ENCODE measurements at regions not wholly inside any gene's neighbourhood (a gene's known extent, or its start where the extent isn't known, plus 50 kb on each side); places are given as distances from the start of the nearest gene placed in this dataset.

DNA sequence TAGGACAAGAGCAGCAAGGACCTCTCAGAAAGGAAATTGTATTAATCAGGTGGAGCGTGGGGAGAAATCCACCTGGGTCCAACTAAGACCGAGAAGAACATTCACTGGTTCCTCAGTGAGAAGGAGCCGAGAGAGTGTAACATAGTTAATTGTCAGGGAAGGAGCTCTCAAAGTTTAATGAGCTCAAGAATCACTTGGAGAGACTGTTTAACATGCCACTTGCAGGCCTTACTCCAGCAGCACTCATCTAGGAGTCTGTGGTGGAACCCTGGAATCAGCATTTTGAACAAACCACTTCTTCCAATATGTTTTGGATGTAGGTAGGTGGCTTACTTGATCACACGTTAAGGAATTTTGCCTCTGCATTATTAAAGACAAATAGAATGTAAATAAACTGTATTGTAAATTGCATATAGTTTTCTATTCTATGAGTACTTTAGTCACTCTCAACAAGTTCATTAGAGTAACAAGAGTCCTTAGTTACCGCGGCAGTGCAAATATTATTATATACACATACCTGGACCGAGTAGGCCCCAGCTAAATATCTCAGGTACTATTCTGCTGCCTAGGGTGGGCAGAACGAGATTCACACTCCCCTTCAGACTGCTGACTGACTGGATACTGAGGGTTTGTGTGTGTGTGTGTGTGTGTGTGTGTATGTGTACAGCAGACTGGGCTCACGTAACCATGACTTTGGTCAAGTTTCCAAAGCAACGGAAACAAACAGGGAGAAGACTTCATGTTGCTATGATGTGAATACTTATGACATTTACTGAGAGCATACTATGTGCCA, 203.2 kb upstream of the USP24 start:
- TF ChIP-seq ZNF274 (IDR thresholded peaks at IDR 0.05; ENCODE audit: low read depth, low read length), result no peak
- no peak overlapping the region for H3K4me3 ChIP-seq (ENCODE audit: low read length)

DNA sequence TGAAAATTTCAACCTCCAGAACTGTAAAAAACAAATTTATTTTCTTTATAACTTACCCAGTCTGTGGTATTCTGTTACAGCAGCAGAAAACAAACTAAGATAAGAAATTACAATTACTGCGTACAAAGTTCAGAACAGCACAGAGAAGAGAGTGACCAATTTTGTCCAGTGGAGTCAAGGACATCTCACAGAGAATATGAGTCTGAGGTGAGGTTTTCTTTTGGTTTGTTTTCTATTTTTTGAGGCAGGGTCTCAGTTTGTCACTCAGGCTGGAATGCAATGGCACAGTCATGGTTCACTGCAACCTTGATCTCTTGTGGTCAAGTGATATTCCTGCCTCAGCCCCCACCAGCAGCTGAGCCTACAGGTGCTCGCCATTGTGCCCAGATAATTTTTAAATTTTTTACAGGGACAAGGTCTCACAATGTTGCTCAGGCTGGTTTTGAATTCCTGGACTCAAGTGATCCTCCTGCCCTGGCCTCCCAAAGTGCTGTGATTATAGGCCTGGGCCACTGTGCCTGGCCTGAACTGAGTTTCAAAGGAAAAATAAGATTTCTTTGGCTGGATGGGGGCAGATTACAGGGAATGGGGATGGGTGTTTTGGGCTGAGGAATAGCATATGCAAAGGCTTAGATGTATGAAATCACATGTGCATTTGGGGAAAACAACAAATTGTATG, 201.1 kb upstream of the USP24 start:
- no peak for TF ChIP-seq ZNF274 (IDR thresholded peaks at IDR 0.05; ENCODE audit: low read depth, low read length)
- H3K4me3 ChIP-seq (ENCODE audit: low read length), result no peak overlapping the region

- no peak for TF ChIP-seq ZNF274 (IDR thresholded peaks at IDR 0.05; ENCODE audit: low read depth, low read length)
- H3K4me3 ChIP-seq (ENCODE audit: low read length), result no peak overlapping the region
Observed at GRCh38 chr1:55413286-55413685, 198.1 kb upstream of the USP24 start.

- H3K4me3 ChIP-seq (ENCODE audit: low read length), result no peak overlapping the region
- TF ChIP-seq ZNF274 (IDR thresholded peaks at IDR 0.05; ENCODE audit: low read depth, low read length), result no peak
Observed at GRCh38 chr1:55412060-55412459, 196.9 kb upstream of the USP24 start.

DNA sequence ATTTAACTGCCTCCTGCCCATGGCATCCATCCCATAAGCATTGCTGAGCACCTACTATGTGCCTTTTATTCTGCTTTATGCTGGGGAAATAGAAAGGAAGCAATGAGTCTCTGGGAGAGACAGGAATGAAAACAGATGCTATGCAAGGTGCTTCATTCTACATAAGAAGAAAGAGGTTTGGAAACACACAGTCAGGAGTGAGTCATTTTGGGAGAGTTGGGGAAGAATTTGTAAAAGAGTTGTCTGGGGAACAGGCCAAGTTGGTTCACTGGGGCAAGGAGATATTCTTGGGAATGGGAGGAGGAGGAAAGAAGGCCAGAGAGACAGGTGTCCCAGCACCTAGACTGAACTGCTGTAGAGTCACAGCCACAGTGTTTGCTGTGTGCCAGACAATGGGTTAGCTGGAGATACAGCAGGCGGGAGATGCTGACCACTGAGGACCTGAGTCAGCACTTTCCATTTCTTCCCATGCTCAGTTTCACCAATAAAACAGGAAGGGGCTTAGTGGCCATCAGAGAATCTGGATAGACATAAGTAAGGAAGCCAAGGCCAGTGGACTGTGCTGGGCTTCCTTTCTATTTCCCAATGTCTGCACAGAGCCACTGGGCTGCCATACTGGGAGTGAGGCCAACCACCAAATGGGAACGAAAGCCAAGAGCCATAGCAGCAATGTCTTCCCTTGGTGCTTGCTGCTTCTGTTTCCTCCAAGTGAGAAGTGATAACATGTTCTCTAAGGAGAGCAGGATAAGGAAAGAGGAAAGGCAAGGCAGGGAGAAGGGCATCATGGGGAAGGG, 187.7 kb upstream of the USP24 start:
- H3K4me3 ChIP-seq (ENCODE audit: low read length), result no peak overlapping the region
- no peak for TF ChIP-seq ZNF274 (IDR thresholded peaks at IDR 0.05; ENCODE audit: low read depth, low read length)

- no peak overlapping the region for H3K4me3 ChIP-seq (ENCODE audit: low read length)
- no peak for TF ChIP-seq ZNF274 (IDR thresholded peaks at IDR 0.05; ENCODE audit: low read depth, low read length)
Observed at GRCh38 chr1:55402142-55402541, 187.0 kb upstream of the USP24 start.

- H3K4me3 ChIP-seq (ENCODE audit: low read length), result no peak overlapping the region
- TF ChIP-seq ZNF274 (IDR thresholded peaks at IDR 0.05; ENCODE audit: low read depth, low read length), result no peak
Observed at GRCh38 chr1:55400508-55400907, 185.3 kb upstream of the USP24 start.

- no peak overlapping the region for H3K4me3 ChIP-seq (ENCODE audit: low read length)
- TF ChIP-seq ZNF274 (IDR thresholded peaks at IDR 0.05; ENCODE audit: low read depth, low read length), result no peak
Observed at GRCh38 chr1:55399346-55399745, 184.2 kb upstream of the USP24 start.

- TF ChIP-seq ZNF274 (IDR thresholded peaks at IDR 0.05; ENCODE audit: low read depth, low read length), result no peak
- H3K4me3 ChIP-seq (ENCODE audit: low read length), result no peak overlapping the region
Observed at GRCh38 chr1:55396381-55396891, 181.3 kb upstream of the USP24 start.

DNA sequence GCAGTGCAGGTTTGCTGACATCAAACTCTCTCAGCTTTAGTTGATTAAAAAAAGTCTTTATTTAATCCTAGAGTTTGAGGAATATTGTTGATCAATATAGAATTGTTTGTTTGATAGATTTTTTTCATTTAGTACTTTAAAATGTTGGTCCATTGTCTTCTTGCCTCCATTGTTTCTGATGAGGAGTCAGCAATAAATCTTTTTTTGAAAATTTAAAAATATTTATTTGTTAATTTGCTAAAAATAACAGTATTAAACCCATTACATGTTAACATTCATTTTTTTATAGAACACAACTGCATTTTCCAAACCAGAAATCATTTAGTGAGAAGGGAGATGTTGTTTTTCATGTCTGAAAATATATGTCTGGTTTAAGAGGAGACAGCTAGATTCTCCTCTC, 173.8 kb upstream of the USP24 start:
- no peak overlapping the region for H3K4me3 ChIP-seq (ENCODE audit: low read length)
- no peak for TF ChIP-seq ZNF274 (IDR thresholded peaks at IDR 0.05; ENCODE audit: low read depth, low read length)

- H3K4me3 ChIP-seq (ENCODE audit: low read length), result no peak overlapping the region
- no peak for TF ChIP-seq ZNF274 (IDR thresholded peaks at IDR 0.05; ENCODE audit: low read depth, low read length)
Observed at GRCh38 chr1:55387145-55387544, 172.0 kb upstream of the USP24 start.

DNA sequence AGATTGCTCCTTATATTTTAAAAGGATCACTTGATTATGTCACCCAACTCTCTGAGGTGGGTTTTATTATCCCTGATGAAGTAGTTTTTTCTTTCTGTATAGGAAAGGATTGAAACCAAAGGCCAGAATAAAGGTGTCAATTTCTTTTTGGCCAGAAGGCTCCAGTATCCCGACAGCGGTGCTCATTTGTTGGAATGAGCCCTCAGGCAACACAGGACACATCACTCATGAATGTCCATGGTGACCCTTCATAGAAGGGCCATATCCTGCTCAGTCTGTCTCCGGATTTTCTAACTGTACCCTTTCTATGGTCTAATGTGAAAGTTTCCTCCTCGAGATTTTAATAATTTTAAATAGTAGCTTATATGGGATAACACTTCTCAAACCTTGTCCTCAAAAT, 171.3 kb upstream of the USP24 start:
- no peak overlapping the region for H3K4me3 ChIP-seq (ENCODE audit: low read length)
- TF ChIP-seq ZNF274 (IDR thresholded peaks at IDR 0.05; ENCODE audit: low read depth, low read length), result no peak

DNA sequence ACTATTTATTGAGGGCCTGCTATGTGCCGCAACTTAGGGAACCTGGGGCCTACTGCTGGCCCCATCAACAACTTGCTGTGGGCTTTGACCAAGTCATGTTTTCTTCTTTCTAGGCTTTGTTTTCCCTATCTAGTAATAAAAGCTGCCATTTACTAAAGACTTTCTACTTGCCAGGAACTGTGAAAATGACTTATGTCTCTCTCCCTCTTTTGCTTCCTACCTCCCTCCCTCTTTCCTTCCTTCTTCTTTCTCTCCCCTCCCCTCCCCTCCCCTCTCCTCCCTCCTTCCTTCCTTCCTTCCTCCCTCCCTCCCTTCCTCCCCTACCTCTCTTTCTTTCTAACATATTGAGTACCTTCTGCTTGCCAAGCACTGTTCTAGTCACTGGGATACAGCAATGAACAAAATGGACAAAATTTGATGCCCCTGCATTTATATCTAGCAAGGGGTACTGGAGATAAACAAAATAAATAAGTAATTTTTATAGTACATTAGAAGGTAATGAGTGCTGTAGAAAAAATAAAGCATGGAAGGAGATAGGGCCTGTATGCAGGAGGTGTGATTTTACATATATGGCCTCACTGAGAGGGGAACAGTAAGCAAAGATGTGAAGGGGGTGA, 170.3 kb upstream of the USP24 start:
- H3K4me3 ChIP-seq (ENCODE audit: low read length), result no peak overlapping the region
- TF ChIP-seq ZNF274 (IDR thresholded peaks at IDR 0.05; ENCODE audit: low read depth, low read length), result no peak

DNA sequence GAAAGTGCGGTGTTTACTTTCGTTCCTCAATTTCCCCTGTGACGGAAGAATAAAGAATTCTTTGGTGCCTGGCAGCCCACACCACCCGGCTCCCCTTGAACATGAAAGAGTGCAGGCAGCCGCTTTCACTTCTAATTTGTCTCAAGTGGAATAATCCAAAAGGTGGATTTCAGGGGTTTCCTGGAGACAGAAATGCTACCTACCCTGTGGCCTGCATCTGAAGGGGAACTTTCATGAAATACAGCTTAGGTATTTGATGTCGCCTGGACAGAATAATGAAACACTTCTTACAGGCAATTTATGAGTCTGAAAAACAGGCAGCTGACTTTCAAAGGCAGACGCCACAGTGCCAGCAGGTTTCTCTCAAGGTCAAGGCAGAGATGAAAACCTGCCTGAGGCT, 169.5 kb upstream of the USP24 start:
- H3K4me3 ChIP-seq (ENCODE audit: low read length), result no peak overlapping the region
- TF ChIP-seq ZNF274 (IDR thresholded peaks at IDR 0.05; ENCODE audit: low read depth, low read length), result no peak

All from GM08714 (cell line).